PC-3 (cell line): ENCODE measurements at regions not wholly inside any gene's neighbourhood (a gene's known extent, or its start where the extent isn't known, plus 50 kb on each side); places are given as distances from the start of the nearest gene placed in this dataset.

Experiments used
- EZH2 ChIP-seq: fragments of 300-600 bp; sonication (generic); IDR thresholded peaks from one replicate; pipeline ENCODE4 v1.6.1; 2017; ENCODE audit warnings: antibody characterized with exemption, mild to moderate bottlenecking, low read length; ENCODE audit not compliant: unreplicated experiment
- EZH2phosphoT487 ChIP-seq: fragments of 300-600 bp; sonication (generic); IDR thresholded peaks from 2 replicates; pipeline ENCODE4 v1.6.1; 2018; ENCODE audit warnings: mild to moderate bottlenecking, antibody characterized with exemption, low read length, borderline replicate concordance
- TF ChIP-seq, protein P1 (sequence below): fragments of 300-600 bp; sonication (generic); conservative IDR thresholded peaks from 2 replicates; pipeline ENCODE4 v1.5.1; 2017; ENCODE audit warnings: antibody characterized with exemption, low read depth, mild to moderate bottlenecking, low read length

- no peak for TF ChIP-seq EZH2phosphoT487
- TF ChIP-seq, protein P1, sequence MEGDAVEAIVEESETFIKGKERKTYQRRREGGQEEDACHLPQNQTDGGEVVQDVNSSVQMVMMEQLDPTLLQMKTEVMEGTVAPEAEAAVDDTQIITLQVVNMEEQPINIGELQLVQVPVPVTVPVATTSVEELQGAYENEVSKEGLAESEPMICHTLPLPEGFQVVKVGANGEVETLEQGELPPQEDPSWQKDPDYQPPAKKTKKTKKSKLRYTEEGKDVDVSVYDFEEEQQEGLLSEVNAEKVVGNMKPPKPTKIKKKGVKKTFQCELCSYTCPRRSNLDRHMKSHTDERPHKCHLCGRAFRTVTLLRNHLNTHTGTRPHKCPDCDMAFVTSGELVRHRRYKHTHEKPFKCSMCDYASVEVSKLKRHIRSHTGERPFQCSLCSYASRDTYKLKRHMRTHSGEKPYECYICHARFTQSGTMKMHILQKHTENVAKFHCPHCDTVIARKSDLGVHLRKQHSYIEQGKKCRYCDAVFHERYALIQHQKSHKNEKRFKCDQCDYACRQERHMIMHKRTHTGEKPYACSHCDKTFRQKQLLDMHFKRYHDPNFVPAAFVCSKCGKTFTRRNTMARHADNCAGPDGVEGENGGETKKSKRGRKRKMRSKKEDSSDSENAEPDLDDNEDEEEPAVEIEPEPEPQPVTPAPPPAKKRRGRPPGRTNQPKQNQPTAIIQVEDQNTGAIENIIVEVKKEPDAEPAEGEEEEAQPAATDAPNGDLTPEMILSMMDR, result no peak
- no peak for TF ChIP-seq EZH2
Measured at GRCh38 chr5:164360589-164360988, 855.2 kb downstream of the MAT2B start.
